GM20431 (cell line): ENCODE measurements at regions not wholly inside any gene's neighbourhood (a gene's known extent, or its start where the extent isn't known, plus 50 kb on each side); places are given as distances from the start of the nearest gene placed in this dataset.
"Not testable (repeated sequence)": the region's sequence is repeated elsewhere in the genome, so short reads cannot be mapped to it uniquely, and the experiment has no call there.

ENCODE experiments used
- in situ Hi-C: fragments of 300-500 bp; cut with MseI, MboI; formaldehyde crosslinking; loops from one replicate; pipeline ENCODE4 v1.15.0; 2020; ENCODE audit warnings: low sequenced_read_pairs; ENCODE audit not compliant: unreplicated experiment

DNA sequence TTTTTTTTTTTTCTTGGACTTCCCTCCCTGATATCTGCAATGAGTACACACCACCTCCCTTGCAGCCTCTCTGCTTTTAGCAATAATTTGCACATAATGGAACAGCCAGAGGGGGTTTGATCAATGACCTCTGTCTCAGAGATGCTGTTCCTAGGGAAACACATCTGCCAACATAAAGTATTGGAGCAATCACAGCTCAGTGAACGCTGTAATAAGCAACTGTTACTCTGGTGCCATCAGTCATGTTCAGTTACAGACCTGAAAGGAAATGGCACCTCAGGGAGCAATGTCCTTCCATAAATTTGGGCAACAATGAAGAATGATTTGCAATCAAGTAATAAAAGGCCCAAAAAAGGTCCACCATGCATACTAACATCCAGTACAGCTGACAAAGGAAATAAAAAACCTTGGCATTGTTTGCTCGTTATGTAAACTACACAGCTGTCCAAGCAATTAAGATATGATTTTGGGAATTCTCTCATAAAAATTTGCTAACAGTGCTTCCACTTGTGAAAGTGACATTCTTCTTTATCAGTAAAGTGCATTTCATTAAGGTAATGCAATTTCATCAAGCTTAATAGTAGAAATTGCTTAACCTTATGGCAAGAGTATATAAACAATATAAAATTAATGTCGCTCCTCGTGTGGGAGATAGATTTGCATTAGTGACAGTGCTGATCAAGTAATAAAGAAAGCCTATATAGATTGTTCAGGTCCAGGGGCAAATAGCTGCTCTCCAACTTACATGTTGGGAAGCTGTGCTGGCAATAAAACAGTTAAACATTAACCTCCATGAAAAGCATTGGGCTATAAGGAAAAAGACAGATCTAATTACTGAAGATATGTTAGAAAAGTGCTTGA, 167.8 kb downstream of the RASEF start:
- in situ Hi-C loops: no loop called here

DNA sequence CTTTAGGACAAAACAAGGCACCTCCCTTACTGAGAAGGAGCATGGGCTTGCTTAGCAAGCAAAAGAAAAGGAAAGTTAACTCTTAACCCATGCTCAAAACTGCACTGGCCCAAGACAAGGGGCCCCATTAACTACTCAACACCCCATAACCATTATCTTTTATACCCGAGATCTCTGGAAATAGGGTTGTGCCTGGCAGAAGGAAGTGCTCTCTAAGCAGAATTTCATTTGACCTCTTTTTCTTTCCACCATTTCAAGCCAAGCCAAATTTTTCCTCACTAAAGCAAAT, 167.2 kb downstream of the RASEF start:
- in situ Hi-C loops: no loop called here

DNA sequence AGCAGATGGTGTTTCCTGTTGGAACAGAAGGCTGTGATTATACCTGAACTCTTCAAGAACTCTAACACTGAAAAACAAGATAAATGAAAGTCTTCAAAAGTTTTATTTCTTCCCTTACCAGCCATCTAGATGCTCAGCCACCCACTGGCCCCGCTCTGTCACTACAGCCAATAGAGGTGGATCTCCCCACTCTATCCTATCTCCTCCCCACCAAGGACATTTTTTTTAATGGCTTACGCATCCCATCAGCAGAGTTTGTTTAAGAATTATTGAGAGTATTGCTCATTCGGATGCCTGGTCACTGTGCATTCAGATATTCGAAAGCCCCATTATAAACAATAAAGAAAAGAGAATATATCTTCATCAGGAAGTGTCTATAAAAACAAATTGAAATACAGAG, 159.4 kb downstream of the RASEF start:
- in situ Hi-C loops: no loop called here

DNA sequence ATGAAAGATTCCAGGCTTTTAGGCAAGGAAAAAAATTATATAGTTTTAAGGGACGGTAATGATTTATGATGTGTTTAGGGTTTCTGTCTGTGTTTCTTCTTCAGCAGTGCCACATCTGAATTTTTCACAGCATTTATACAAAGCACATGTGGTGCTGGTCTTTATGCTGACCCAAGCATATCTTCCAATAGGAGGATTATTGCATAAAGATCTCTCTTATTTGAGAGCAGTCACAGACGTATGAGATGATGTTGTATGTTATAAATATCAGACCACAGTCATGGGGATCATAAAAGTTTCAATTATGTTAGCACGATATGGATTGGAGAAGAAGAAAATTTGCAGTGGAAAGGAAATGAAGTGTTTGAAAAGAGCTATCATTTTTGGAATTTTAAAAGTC, 150.9 kb downstream of the RASEF start:
- in situ Hi-C loops: no loop called here

DNA sequence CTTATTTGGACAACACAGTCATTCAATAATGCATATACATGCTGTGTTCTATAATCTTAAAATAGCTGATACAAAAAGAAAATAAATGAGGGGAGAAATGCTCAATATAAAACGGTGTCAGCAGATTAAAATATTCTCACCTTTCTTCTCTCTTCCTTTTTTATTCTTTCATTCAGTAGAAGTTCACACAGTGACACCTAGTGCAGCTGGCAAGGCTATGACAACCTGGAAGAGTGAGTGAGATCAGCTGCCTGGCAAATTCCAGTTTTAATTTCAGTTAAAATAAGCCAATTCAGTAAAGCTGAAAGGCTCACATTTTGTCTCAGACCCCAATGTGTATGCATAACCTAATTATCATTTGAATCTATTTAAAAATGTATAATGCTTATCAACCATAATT, 150.3 kb downstream of the RASEF start:
- in situ Hi-C loops: no loop called here

DNA sequence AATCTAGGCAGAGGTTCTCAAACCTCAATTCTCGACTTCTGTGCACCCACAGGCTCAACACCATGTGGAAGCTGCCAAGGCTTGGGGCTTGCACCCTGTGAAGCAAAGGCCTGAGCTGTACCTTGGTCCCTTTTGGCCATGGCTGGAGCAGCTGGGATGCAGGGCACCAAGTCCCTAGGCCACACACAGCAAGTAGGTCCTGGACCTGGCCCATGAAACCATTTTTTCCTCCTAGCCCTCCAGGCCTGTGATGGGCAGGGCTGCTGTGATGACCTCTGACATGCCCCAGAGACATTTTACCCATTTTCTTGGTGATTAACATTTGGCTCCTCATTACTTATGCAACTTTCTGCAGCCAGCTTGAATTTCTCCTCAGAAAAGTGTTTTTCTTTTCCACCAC, 146.7 kb downstream of the RASEF start:
- in situ Hi-C loops: not testable (repeated sequence)

DNA sequence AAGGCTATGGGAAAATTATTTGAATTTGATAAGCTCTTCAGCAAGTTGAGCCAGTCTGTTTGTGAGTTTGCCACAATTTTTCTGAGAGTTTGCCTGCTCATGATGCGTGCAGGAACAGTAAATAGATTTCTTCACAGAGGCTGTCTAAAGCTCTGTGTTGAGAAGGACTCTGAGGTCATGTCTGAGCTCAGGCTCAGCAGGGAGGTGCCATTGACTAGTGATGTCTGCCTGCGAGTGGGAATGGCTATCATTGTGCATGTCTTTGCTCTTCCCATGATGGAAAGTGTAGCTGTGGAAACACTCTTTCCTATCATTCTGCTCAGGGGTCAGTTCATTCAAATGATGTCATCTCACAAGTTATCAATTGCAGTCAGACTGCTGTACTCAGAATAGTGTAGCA, 142.8 kb downstream of the RASEF start:
- in situ Hi-C loops: no loop called here

DNA sequence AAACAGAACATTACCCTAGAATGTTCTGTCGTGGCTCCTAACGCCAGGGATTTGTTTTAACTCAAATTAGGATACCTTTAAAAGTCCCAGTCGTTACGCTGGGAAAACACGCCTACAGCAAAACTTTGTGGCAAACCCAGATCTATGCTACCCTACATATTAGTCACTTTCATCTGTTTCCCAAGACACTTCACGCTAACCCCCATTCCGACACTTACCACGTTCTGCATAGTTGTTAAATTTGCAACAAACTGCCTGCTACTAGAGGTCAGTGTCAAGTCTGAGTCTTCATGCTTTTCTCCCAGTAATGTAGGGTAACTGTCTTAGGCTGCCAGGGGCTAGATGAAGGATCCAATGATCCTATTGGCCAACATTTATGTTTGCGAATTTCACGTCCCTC, 140.3 kb downstream of the RASEF start:
- in situ Hi-C loops: no loop called here

DNA sequence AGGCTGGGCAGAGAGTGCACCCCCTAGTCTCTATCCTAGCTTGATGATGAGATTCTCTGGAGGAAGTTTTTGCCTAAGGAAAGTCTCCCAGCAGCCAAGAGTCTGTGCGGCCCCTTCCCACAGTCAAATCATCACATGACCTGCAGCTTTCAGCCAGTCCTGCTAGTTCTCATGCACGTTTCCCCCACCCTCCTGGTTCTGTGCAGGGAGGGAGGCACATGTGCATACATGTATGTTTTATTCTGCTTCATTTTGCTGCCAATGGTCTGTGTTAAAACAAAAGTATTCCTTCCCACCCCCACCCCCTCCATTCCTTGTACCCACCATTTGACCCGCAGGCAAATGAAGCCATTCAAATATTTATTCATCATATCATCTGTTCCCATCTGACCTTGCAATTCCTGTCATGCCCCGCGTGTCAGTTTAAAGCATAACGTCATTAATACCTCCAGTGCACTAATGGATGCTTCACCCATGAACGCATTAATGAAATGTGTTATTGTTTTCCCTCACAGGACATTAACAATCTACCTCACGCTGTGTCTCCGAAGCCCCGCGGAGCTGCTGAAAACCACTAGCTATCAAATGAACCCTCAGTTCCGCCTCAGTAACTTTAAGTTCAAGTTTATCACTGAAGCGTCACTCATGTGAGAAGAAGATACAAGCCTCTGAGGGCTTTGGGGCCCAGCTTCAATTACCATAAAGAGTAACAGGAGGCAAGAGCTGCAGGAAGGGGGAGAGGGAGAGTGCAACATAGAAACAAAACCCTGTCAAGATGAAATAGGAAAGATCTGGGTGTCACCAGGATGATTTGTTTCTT, 139.6 kb downstream of the RASEF start:
- in situ Hi-C loops: no loop called here

DNA sequence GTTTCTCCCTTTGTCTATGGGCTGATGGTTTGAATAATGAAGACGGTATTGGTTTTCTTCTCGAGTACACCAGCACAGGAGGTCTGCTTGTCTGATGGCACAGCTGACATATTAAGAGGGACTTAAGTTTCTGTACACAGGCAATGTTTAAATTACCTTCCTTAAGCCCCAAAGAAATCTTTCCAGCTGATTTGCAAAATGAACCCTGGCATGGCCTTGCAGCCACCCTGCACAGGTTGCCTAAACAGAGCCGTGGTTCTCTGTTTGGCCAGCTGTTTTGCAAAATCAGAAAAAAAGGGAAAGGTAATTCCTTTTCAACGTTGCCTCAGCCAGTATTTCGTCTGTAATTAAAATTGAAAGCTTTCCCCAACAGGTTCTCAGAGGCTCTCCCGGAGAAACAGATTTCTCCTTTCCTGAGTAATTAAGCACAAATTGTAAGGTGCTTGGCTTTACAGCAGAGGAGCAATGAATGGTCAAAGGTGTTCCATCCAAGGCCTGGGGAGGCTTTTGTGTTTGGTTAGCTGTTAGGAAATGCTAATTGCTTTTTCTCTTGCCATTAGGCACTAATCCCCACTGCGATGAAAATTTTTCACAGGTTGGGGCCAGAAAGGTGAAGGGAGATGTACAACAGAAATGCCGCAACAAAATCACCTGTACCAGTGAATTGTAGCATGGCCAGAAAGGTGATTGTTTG, 138.9 kb downstream of the RASEF start:
- in situ Hi-C loops: no loop called here
